ENCODE measurements at regions not wholly inside any gene's neighbourhood (a gene's known extent, or its start where the extent isn't known, plus 50 kb on each side); places are given as distances from the start of the nearest gene placed in this dataset.

DNA sequence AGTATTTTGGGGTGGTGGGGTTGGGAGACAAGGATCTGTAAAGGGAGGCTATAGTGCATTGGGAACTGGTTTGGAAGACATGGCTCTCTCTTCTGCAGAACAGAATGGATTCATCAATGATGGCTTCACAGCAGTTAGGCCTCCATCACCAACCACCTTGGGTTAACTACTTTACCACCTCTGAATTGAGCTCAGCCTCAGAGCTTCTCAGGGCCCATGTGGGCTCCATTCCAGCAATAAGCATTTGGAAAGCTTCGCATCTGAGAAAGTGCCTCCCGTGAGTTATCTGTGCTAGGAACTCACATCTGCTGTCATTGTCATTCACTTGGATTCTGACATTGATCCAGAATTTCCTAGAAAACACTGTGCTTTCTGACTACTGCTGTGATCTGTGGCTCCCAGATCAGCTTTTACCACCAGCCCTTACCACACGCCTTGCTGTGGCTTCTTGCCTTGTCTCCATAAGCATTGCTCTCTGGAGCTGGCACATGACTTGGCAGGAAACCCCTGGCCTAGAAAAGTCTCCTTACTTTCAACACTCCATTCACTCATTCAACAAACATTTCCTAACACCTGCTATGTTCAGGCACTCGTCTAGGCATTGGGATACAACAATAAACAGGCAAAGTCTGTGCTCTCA lies 70.7 kb upstream of the ADO start:
- Histone ChIP-seq H3K9me3 (replicated peaks; ENCODE audit: control insufficient read depth, insufficient read depth, low read length) (no peaks in the 10 kb centered on the region), H2AFZ (ENCODE audit: low read depth, low read length) (no peak overlapping the region), H3K27me3 (ENCODE audit: control insufficient read depth in 2 of 2, insufficient read depth in 2 of 2, low read length in 2 of 2) (peaks cover 0 to 8% of the 10 kb centered on the region in 2 experiments), H4K20me1 (replicated peaks; ENCODE audit: control insufficient read depth, extremely low read depth, insufficient read depth, low read length) (no peaks in the 10 kb centered on the region), H3K36me3 (ENCODE audit: control insufficient read depth in 2 of 2, extremely low read depth in 1 of 2, insufficient read depth in 2 of 2, low read length in 2 of 2) (no peaks in the 10 kb centered on the region), H3K27ac (ENCODE audit: insufficient read depth, low read depth, low read length) (no peak overlapping the region), H3K4me1 (ENCODE audit: control insufficient read depth, extremely low read depth, insufficient read depth, low read length) (no peaks in the 10 kb centered on the region), H3K79me2 (ENCODE audit: control insufficient read depth, insufficient read depth, low read length) (no peaks in the 10 kb centered on the region), H3K9ac (replicated peaks; ENCODE audit: extremely low read depth, insufficient read depth, low read length) (no peak overlapping the region), H3K9me1 (replicated peaks; ENCODE audit: control insufficient read depth, extremely low read depth, insufficient read depth, low read length) (no peaks in the 10 kb centered on the region), H3K4me2 (ENCODE audit: insufficient read depth, low read length) (no peak overlapping the region), H3K4me3 (replicated peaks in 1 of 3; ENCODE audit: insufficient read depth in 1 of 3, low read depth in 1 of 3, low read length in 3 of 3) (no peak overlapping the region)
- dilution Hi-C loops (cut with MboI; ENCODE audit: extremely low pct_ligation_motif_present, low sequenced_read_pairs) (no loop called here), intact Hi-C loops (cut with micrococcal nuclease) (no loop called here)
- no peak for FAIRE-seq
- POLR2A ChIA-PET: no interaction called here
- no peak for TF ChIP-seq POLR2AphosphoS5 (IDR thresholded peaks at IDR 0.05; ENCODE audit: insufficient read depth, low read depth, low read length)
- TF ChIP-seq FOS (IDR thresholded peaks at IDR 0.05; ENCODE audit: borderline replicate concordance, insufficient read depth, low read length): no peak
- no peak for TF ChIP-seq MYC (IDR thresholded peaks at IDR 0.05; ENCODE audit: low read depth, low read length)
- TF ChIP-seq POLR2A (IDR thresholded peaks at IDR 0.05; ENCODE audit: low read depth, low read length): no peak
- TF ChIP-seq, protein P1, sequence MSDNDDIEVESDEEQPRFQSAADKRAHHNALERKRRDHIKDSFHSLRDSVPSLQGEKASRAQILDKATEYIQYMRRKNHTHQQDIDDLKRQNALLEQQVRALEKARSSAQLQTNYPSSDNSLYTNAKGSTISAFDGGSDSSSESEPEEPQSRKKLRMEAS (IDR thresholded peaks at IDR 0.05; ENCODE audit: insufficient read depth, insufficient read length): no peak
- no TSS peak for BruUV-seq (replicated peaks)
- no peak for DNase-seq (ENCODE audit: low read depth, low spot score)
- CTCF ChIA-PET: no interaction called here

DNA sequence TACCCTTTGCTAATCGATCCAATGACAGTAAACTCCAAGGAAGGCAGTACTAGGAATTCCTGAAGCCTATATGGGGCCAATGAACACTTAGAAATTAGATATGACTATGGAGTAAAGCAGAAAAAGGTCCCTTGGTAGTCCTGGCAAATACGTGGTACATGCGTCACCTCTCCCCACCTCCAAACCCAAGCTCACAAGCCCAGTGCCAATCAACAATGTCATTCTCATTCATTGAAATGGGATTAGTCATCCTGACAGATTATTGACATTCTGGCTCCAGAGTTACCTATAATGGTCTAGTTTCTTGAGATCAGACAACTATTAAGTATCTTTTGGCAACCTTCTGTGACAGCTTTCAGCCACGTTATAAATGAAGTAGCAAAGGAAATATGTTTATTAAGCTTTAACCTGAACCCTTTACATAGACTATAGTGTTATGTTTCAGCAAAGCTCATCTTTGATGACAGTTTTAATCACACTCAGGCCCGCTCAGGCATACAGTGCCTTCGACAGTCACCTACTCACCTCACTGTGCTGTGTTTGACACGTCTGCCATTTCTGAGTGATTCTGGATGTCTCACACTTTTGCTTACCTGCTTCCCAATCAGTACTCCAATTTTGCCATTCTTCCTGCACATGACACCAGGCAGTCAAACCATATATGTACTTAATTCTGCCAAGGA lies 69.6 kb upstream of the ADO start:
- H3K36me3 ChIP-seq (ENCODE audit: control insufficient read depth in 2 of 2, extremely low read depth in 1 of 2, insufficient read depth in 2 of 2, low read length in 2 of 2): no peaks in the 10 kb centered on the region
- BruUV-seq (replicated peaks): no TSS peak
- TF ChIP-seq, protein P1 (IDR thresholded peaks at IDR 0.05; ENCODE audit: insufficient read depth, insufficient read length): no peak
- CTCF ChIA-PET: no interaction called here
- no peak overlapping the region for H3K27ac ChIP-seq (ENCODE audit: insufficient read depth, low read depth, low read length)
- no peak overlapping the region for H3K9ac ChIP-seq (replicated peaks; ENCODE audit: extremely low read depth, insufficient read depth, low read length)
- no peak overlapping the region for H3K4me3 ChIP-seq (replicated peaks in 1 of 3; ENCODE audit: insufficient read depth in 1 of 3, low read depth in 1 of 3, low read length in 3 of 3)
- no peaks in the 10 kb centered on the region for H3K9me3 ChIP-seq (replicated peaks; ENCODE audit: control insufficient read depth, insufficient read depth, low read length)
- no peak for FAIRE-seq
- H3K9me1 ChIP-seq (replicated peaks; ENCODE audit: control insufficient read depth, extremely low read depth, insufficient read depth, low read length): no peaks in the 10 kb centered on the region
- POLR2A ChIA-PET: no interaction called here
- intact Hi-C loops (cut with micrococcal nuclease): no loop called here
- no peak for DNase-seq (ENCODE audit: low read depth, low spot score)
- H4K20me1 ChIP-seq (replicated peaks; ENCODE audit: control insufficient read depth, extremely low read depth, insufficient read depth, low read length): no peaks in the 10 kb centered on the region
- dilution Hi-C loops (cut with MboI; ENCODE audit: extremely low pct_ligation_motif_present, low sequenced_read_pairs): no loop called here
- H3K79me2 ChIP-seq (ENCODE audit: control insufficient read depth, insufficient read depth, low read length): no peaks in the 10 kb centered on the region
- no peak overlapping the region for H2AFZ ChIP-seq (ENCODE audit: low read depth, low read length)
- peaks cover 0 to 8% of the 10 kb centered on the region in 2 experiments for H3K27me3 ChIP-seq (ENCODE audit: control insufficient read depth in 2 of 2, insufficient read depth in 2 of 2, low read length in 2 of 2)
- no peaks in the 10 kb centered on the region for H3K4me1 ChIP-seq (ENCODE audit: control insufficient read depth, extremely low read depth, insufficient read depth, low read length)
- H3K4me2 ChIP-seq (ENCODE audit: insufficient read depth, low read length): no peak overlapping the region
